ENCODE measurements at regions not wholly inside any gene's neighbourhood (a gene's known extent, or its start where the extent isn't known, plus 50 kb on each side); places are given as distances from the start of the nearest gene placed in this dataset.

GRCh38 chrX:20454117-20454516, 187.4 kb upstream of the RPS6KA3 start:
- TF ChIP-seq POLR2A (IDR thresholded peaks at IDR 0.05; ENCODE audit: low read length): no peak
- TF ChIP-seq GATA1 (IDR thresholded peaks at IDR 0.05; ENCODE audit: low read depth, low read length): no peak
